ENCODE measurements at regions not wholly inside any gene's neighbourhood (a gene's known extent, or its start where the extent isn't known, plus 50 kb on each side); places are given as distances from the start of the nearest gene placed in this dataset.

GRCh38 chr6:104214901-104215300 lies 644.8 kb downstream of the HACE1 start:
- ChIA-PET CTCF (ENCODE audit: low intra/inter-chr PET ratio, low total read pairs) (no interaction called here), POLR2A (no interaction called here)
- DNase-seq (ENCODE audit: low spot score) = no peak
- H3K4me3 ChIP-seq (replicated peaks in 1 of 3; ENCODE audit: insufficient read depth in 1 of 3, low read depth in 2 of 3, low read length in 3 of 3) = no peak overlapping the region
- H2AFZ ChIP-seq (ENCODE audit: low read length) = no peak overlapping the region
- in situ Hi-C loops (cut with HindIII; ENCODE audit: extremely low pct_ligation_motif_present, low pct_unique_long_range_greater_than_20kb) (no loop called here), intact Hi-C loops (cut with micrococcal nuclease; ENCODE audit: unreplicated experiment) (no loop called here)
- no peaks in the 10 kb centered on the region for H3K27me3 ChIP-seq (ENCODE audit: control insufficient read depth in 1 of 2, insufficient read depth in 2 of 2, low read length in 2 of 2)
- no peaks in the 10 kb centered on the region for H3K4me1 ChIP-seq (ENCODE audit: insufficient read depth, low read length)
- no peak for ATAC-seq
- H3K9me3 ChIP-seq (ENCODE audit: low read length) = no peaks in the 10 kb centered on the region
- TF ChIP-seq SRY (CRISPR knock-in tag; IDR thresholded peaks at IDR 0.05) = no peak
- TF ChIP-seq ZXDC (CRISPR knock-in tag; IDR thresholded peaks at IDR 0.05) = no peak
- TF ChIP-seq GLI4 (CRISPR knock-in tag; IDR thresholded peaks at IDR 0.05; ENCODE audit: borderline replicate concordance) = no peak
- no peak for TF ChIP-seq HDAC2 (CRISPR knock-in tag; IDR thresholded peaks at IDR 0.05)
- TF ChIP-seq RBFOX2 (IDR thresholded peaks at IDR 0.05; ENCODE audit: low read depth, low read length) = no peak
- H3K27ac ChIP-seq (ENCODE audit: extremely low read length, insufficient read depth, low read length) = no peak overlapping the region
- no peak for FAIRE-seq
- no peaks in the 10 kb centered on the region for H3K79me2 ChIP-seq (ENCODE audit: insufficient read depth, low read length)
- no peak overlapping the region for H3K9ac ChIP-seq (ENCODE audit: insufficient read depth, low read depth, low read length)
- H3K36me3 ChIP-seq (replicated peaks in 1 of 2; ENCODE audit: control insufficient read depth in 1 of 2, insufficient read depth in 2 of 2, low read length in 2 of 2) = no peaks in the 10 kb centered on the region
- H4K20me1 ChIP-seq (ENCODE audit: insufficient read depth, low read length) = no peaks in the 10 kb centered on the region
- BruUV-seq (replicated peaks) = no TSS peak
- 1% methylated on average over 3 of the region's 3 CpGs for WGBS (ENCODE audit: low lambda C conversion rate)
- H3K4me2 ChIP-seq (ENCODE audit: low read depth, low read length) = no peak overlapping the region

GRCh38 chr6:104212977-104213668 lies 646.6 kb downstream of the HACE1 start:
- 0% methylated on average over 1 of the region's 1 CpG for WGBS (ENCODE audit: low lambda C conversion rate)
- no peak overlapping the region for H2AFZ ChIP-seq (ENCODE audit: low read length)
- no peaks in the 10 kb centered on the region for H3K79me2 ChIP-seq (ENCODE audit: insufficient read depth, low read length)
- H3K9ac ChIP-seq (ENCODE audit: insufficient read depth, low read depth, low read length) = no peak overlapping the region
- H3K36me3 ChIP-seq (replicated peaks in 1 of 2; ENCODE audit: control insufficient read depth in 1 of 2, insufficient read depth in 2 of 2, low read length in 2 of 2) = no peaks in the 10 kb centered on the region
- no peak overlapping the region for H3K4me3 ChIP-seq (replicated peaks in 1 of 3; ENCODE audit: insufficient read depth in 1 of 3, low read depth in 2 of 3, low read length in 3 of 3)
- no peaks in the 10 kb centered on the region for H3K9me3 ChIP-seq (ENCODE audit: low read length)
- intact Hi-C loops (cut with micrococcal nuclease; ENCODE audit: unreplicated experiment) = no loop called here
- no peak overlapping the region for H3K27ac ChIP-seq (ENCODE audit: extremely low read length, insufficient read depth, low read length)
- DNase-seq (ENCODE audit: low spot score) = no peak
- ChIA-PET POLR2A (no interaction called here), CTCF (ENCODE audit: low intra/inter-chr PET ratio, low total read pairs) (no interaction called here)
- no peaks in the 10 kb centered on the region for H3K4me1 ChIP-seq (ENCODE audit: insufficient read depth, low read length)
- FAIRE-seq = no peak
- H3K4me2 ChIP-seq (ENCODE audit: low read depth, low read length) = no peak overlapping the region
- BruUV-seq (replicated peaks) = no TSS peak
- no peaks in the 10 kb centered on the region for H3K27me3 ChIP-seq (ENCODE audit: control insufficient read depth in 1 of 2, insufficient read depth in 2 of 2, low read length in 2 of 2)
- in situ Hi-C loops (cut with HindIII; ENCODE audit: extremely low pct_ligation_motif_present, low pct_unique_long_range_greater_than_20kb) = no loop called here
- H4K20me1 ChIP-seq (ENCODE audit: insufficient read depth, low read length) = no peaks in the 10 kb centered on the region
- no peak for ATAC-seq
- no peak for TF ChIP-seq ZNF646 (CRISPR knock-in tag; IDR thresholded peaks at IDR 0.05)
- no peak for TF ChIP-seq ZNF121 (CRISPR knock-in tag; IDR thresholded peaks at IDR 0.05)

All from HepG2 (cell line).